Sigmoid colon (tissue), 6 donors: ENCODE measurements at regions not wholly inside any gene's neighbourhood (a gene's known extent, or its start where the extent isn't known, plus 50 kb on each side); places are given as distances from the start of the nearest gene placed in this dataset.

Experiments
- DNase-seq: peaks from one replicate; pipeline ENCODE4 v3.0.0-alpha.2; 2019
- H3K27ac ChIP-seq, 4 donors: fragments of 200-600 bp; sonication (generic); one replicate each; pipeline ENCODE4 v1.5.1; 2016 to 2019; ENCODE audit warnings: mild to moderate bottlenecking in 1 of 4
- H3K27me3 ChIP-seq, 3 donors: fragments of 200-600 bp; sonication (generic); one replicate each; pipeline ENCODE4 v1.5.1; 2019; ENCODE audit warnings: mild to moderate bottlenecking in 1 of 3
- H3K36me3 ChIP-seq, 4 donors: fragments of 200-600 bp; sonication (generic); one replicate each; pipeline ENCODE4 v1.5.1; 2016 to 2019
- H3K4me1 ChIP-seq, 4 donors: fragments of 200-600 bp; sonication (generic); one replicate each; pipeline ENCODE4 v1.5.1; 2017 to 2019
- H3K4me3 ChIP-seq, 4 donors: fragments of 200-600 bp; sonication (generic); one replicate each; pipeline ENCODE4 v1.5.1; 2017 to 2019; ENCODE audit warnings: mild to moderate bottlenecking in 2 of 4, moderate library complexity in 1 of 4
- H3K9me3 ChIP-seq, 4 donors: fragments of 200-600 bp in 3 of 4; sonication (generic) in 3 of 4; one replicate each; pipeline versions ENCODE4 v1.5.1 to v1.6.1; 2013 to 2019
- EP300 ChIP-seq, 4 donors: sonication (generic); formaldehyde crosslinking; IDR thresholded peaks; one replicate each; pipeline ENCODE4 v1.6.1; 2017; ENCODE audit warnings: antibody characterized with exemption in 4 of 4
- POLR2A ChIP-seq, 2 donors: fragments of 450-650 bp; IDR thresholded peaks; one replicate each; pipeline ENCODE4 v1.6.1; 2016; ENCODE audit warnings: antibody characterized with exemption in 2 of 2, mild to moderate bottlenecking in 2 of 2, moderate library complexity in 2 of 2
- POLR2AphosphoS5 ChIP-seq, 4 donors: sonication (generic); formaldehyde crosslinking; IDR thresholded peaks; one replicate each; pipeline ENCODE4 v1.6.1; 2017; ENCODE audit warnings: antibody characterized with exemption in 4 of 4
- WGBS, 2 donors: extraction: QIAGEN DNeasy Blood & Tissue Kit; methylation state at CpG; one replicate each; pipeline ENCODE4 v1.1.7; 2013; 5-methylcytosine and 5-hydroxymethylcytosine counted together
- intact Hi-C: fragments of 100-400 bp; cut with DNase I; formaldehyde crosslinking; loops from one replicate; pipeline ENCODE4 v1.15.1; 2023
- TF ChIP-seq, protein P1 (sequence below), 4 experiments: fragments of 450-650 bp in 3 of 4; fragments of 200-600 bp in 1 of 4; IDR thresholded peaks; one replicate each; pipeline ENCODE4 v1.5.1; 2016 to 2019; ENCODE audit warnings: antibody characterized with exemption in 4 of 4, mild to moderate bottlenecking in 3 of 4, moderate library complexity in 2 of 4
- donor health status: healthy with polysubstance abuse.
- donor health status: healthy.

DNA sequence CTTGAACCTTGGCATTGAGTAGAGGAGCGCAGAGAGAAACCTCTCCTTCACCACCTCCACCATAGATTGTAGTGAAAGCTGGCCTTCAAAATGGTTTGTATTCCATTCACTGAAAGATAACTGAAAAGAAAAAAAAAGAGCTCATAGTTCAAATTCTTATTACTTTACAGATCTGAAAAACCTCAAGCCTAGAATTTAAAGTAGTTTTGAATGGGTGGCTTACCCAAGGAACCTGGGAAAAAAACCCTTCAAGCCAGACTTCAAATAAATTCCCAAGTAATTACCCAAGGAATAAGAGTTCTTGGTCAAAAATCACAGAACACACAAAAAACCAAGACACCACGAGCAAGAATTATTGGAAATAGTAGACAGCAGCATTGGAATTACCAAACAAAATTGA, 83.6 kb upstream of the TMEM33 start:
- no peaks in the 10 kb centered on the region for H3K4me1 ChIP-seq
- no peak for DNase-seq
- no peak overlapping the region for H3K4me3 ChIP-seq
- intact Hi-C loops, result no loop called here
- peaks cover 0 to 4% (median 0%) of the 10 kb centered on the region in 3 donors for H3K27me3 ChIP-seq
- no peak for TF ChIP-seq EP300 (IDR thresholded peaks at IDR 0.05)
- TF ChIP-seq POLR2AphosphoS5 (IDR thresholded peaks at IDR 0.05), result no peak
- TF ChIP-seq, protein P1, sequence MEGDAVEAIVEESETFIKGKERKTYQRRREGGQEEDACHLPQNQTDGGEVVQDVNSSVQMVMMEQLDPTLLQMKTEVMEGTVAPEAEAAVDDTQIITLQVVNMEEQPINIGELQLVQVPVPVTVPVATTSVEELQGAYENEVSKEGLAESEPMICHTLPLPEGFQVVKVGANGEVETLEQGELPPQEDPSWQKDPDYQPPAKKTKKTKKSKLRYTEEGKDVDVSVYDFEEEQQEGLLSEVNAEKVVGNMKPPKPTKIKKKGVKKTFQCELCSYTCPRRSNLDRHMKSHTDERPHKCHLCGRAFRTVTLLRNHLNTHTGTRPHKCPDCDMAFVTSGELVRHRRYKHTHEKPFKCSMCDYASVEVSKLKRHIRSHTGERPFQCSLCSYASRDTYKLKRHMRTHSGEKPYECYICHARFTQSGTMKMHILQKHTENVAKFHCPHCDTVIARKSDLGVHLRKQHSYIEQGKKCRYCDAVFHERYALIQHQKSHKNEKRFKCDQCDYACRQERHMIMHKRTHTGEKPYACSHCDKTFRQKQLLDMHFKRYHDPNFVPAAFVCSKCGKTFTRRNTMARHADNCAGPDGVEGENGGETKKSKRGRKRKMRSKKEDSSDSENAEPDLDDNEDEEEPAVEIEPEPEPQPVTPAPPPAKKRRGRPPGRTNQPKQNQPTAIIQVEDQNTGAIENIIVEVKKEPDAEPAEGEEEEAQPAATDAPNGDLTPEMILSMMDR (IDR thresholded peaks at IDR 0.05), result no peak
- TF ChIP-seq POLR2A (IDR thresholded peaks at IDR 0.05), result no peak
- H3K9me3 ChIP-seq, result no peaks in the 10 kb centered on the region
- H3K27ac ChIP-seq, result no peak overlapping the region
- WGBS, 2 donors, result 67 to 81% methylated on average over 2 of the region's 2 CpGs
- H3K36me3 ChIP-seq, result no peaks in the 10 kb centered on the region

DNA sequence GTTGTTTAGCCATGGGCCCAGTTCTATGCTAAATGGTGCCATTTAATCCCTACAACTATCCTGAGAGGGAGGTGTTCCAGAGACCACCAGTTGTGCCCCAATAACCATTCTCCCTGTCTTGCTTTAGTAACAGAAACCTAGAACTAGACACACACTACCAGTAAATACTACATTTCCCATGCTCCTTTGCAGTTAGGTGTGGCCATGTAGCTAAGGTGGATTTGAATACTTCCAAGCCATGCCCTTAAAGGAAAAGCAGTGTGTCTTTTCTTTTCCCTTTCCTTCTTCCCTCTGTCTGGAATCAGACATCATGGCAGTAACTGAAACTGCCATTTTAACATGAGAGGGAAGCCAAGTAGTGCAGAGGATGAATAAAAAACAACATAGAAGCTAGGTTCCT, 90.9 kb upstream of the TMEM33 start:
- Histone ChIP-seq H3K27ac (no peak overlapping the region), H3K27me3 (peaks cover 0 to 7% (median 0%) of the 10 kb centered on the region in 3 donors), H3K4me1 (no peaks in the 10 kb centered on the region), H3K9me3 (no peaks in the 10 kb centered on the region), H3K4me3 (no peak overlapping the region), H3K36me3 (no peaks in the 10 kb centered on the region)
- no peak for DNase-seq
- TF ChIP-seq POLR2A (IDR thresholded peaks at IDR 0.05), result no peak
- no peak for TF ChIP-seq EP300 (IDR thresholded peaks at IDR 0.05)
- TF ChIP-seq, protein P1 (IDR thresholded peaks at IDR 0.05), result no peak
- TF ChIP-seq POLR2AphosphoS5 (IDR thresholded peaks at IDR 0.05), result no peak
- intact Hi-C loops, result no loop called here

DNA sequence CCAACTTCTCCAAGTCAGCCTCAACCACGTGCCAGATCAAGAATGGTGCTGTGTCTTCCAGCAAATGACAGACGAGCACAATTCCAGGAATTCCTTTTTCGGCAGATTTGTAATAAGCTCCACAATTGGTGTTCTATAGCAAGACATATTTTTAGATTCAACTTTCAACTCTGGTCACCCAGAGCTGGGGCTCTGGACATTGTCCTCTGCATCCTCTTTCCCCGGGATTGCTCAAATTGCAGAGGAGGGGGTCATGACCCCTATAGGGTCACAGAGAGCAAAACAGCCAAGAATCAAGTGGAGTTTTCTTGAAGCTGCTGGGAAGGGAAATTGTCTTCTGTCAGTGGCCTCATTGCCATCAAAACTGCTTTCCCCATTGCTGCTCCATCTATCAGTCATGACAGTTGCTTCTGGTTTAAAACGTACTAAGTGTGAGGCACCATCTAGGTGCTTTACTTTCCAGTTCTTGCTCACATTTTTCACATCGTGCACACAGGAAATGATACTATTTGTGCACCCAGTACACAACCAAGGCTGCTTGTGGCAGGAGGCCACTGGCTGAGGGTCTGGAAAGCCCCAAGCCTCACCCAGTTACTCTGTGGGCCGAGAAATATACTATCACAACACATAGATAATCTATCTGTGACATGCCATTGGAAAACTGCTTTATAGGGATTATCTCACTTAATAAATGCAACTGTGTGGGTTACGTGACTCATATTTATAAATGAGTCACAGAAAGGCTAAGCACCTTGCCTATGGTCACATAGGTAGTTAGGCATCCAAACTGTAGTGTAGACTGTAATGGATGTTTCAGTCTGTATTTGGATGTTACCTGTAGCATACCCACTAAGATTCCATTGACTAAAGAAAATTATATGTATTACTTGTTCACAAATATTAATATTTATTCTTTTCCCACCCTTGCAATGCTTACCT, 91.7 kb upstream of the PHOX2B start:
- no peak for DNase-seq
- 35 to 42% methylated on average over 8 of the region's 8 CpGs for WGBS, 2 donors
- Histone ChIP-seq H3K27me3 (peaks cover 0 to 8% (median 0%) of the 10 kb centered on the region in 3 donors), H3K4me3 (no peak overlapping the region), H3K9me3 (no peaks in the 10 kb centered on the region), H3K36me3 (no peaks in the 10 kb centered on the region), H3K4me1 (no peaks in the 10 kb centered on the region), H3K27ac (no peak overlapping the region)
- intact Hi-C loops, result no loop called here
- TF ChIP-seq POLR2AphosphoS5 (IDR thresholded peaks at IDR 0.05) (no peak), EP300 (IDR thresholded peaks at IDR 0.05) (no peak), POLR2A (IDR thresholded peaks at IDR 0.05) (no peak)
- TF ChIP-seq, protein P1 (IDR thresholded peaks at IDR 0.05), result no peak

DNA sequence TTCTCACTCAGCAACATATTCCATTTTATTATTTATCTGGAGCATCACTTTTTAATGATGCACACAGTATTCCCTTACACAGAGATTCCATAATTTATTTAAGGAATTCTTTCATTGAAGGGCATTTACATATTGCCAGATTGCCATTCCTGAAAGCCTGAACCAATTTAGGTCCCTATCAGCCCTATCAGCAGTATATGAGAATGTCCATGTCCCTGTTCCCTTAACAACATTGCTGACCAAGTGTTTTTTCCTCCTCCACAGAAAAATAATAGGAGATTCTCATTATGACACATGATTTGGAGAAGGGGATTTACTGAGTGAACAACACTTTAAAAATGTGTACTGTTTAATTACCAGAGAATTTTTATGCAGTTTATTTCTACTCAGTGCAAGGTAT, 90.1 kb upstream of the PHOX2B start:
- DNase-seq, result no peak
- peaks cover 0 to 8% (median 0%) of the 10 kb centered on the region in 3 donors for H3K27me3 ChIP-seq
- TF ChIP-seq EP300 (IDR thresholded peaks at IDR 0.05) (no peak), POLR2A (IDR thresholded peaks at IDR 0.05) (no peak), POLR2AphosphoS5 (IDR thresholded peaks at IDR 0.05) (no peak)
- TF ChIP-seq, protein P1 (IDR thresholded peaks at IDR 0.05), result no peak
- intact Hi-C loops, result no loop called here
- no peaks in the 10 kb centered on the region for H3K9me3 ChIP-seq
- H3K27ac ChIP-seq, result no peak overlapping the region
- no peak overlapping the region for H3K4me3 ChIP-seq
- no peaks in the 10 kb centered on the region for H3K36me3 ChIP-seq
- no peaks in the 10 kb centered on the region for H3K4me1 ChIP-seq
